COLO829 (cell line): ENCODE measurements at regions not wholly inside any gene's neighbourhood (a gene's known extent, or its start where the extent isn't known, plus 50 kb on each side); places are given as distances from the start of the nearest gene placed in this dataset.
"Not testable (repeated sequence)": the region's sequence is repeated elsewhere in the genome, so short reads cannot be mapped to it uniquely, and the experiment has no call there.

Experiments
- DNase-seq: peaks from one replicate; pipeline ENCODE4 v3.0.0; 2012; ENCODE audit warnings: low spot score

- DNase-seq, result not testable (repeated sequence)
Measured at GRCh38 chrX:129084291-129084690, 439.0 kb downstream of the SMARCA1 start.

- DNase-seq, result no peak
Measured at GRCh38 chrX:129077424-129078170, 445.7 kb downstream of the SMARCA1 start.

GRCh38 chrX:129071390-129071789 is 451.9 kb downstream of the SMARCA1 start:
- no peak for DNase-seq

GRCh38 chrX:129065895-129066294 is 457.4 kb downstream of the SMARCA1 start:
- no peak for DNase-seq

GRCh38 chrX:129058405-129058804 is 464.9 kb downstream of the SMARCA1 start:
- DNase-seq, result no peak

- DNase-seq, result no peak
Measured at GRCh38 chrX:129043138-129043537, 480.2 kb downstream of the SMARCA1 start.

- DNase-seq, result no peak
Measured at GRCh38 chrX:129041319-129041718, 482.0 kb downstream of the SMARCA1 start.

GRCh38 chrX:129040124-129040523 is 483.2 kb downstream of the SMARCA1 start:
- DNase-seq, result no peak

- DNase-seq, result no peak
Measured at GRCh38 chrX:129039176-129039575, 484.1 kb downstream of the SMARCA1 start.

GRCh38 chrX:129037389-129037788 is 485.9 kb downstream of the SMARCA1 start:
- no peak for DNase-seq

GRCh38 chrX:129035180-129035579 is 488.1 kb downstream of the SMARCA1 start:
- no peak for DNase-seq

GRCh38 chrX:129034196-129034595 is 489.1 kb downstream of the SMARCA1 start:
- no peak for DNase-seq

- no peak for DNase-seq
Measured at GRCh38 chrX:129026202-129026601, 497.1 kb downstream of the SMARCA1 start.

- no peak for DNase-seq
Measured at GRCh38 chrX:129025376-129025775, 497.9 kb downstream of the SMARCA1 start.

GRCh38 chrX:129019412-129019811 is 503.9 kb downstream of the SMARCA1 start:
- DNase-seq, result no peak

- DNase-seq, result no peak
Measured at GRCh38 chrX:129015381-129015780, 507.9 kb downstream of the SMARCA1 start.

- no peak for DNase-seq
Measured at GRCh38 chrX:129013574-129013973, 509.7 kb downstream of the SMARCA1 start.

GRCh38 chrX:129007631-129008030 is 515.7 kb downstream of the SMARCA1 start:
- no peak for DNase-seq

GRCh38 chrX:129006491-129006890 is 516.8 kb downstream of the SMARCA1 start:
- no peak for DNase-seq

GRCh38 chrX:129000797-129001196 is 522.5 kb downstream of the SMARCA1 start:
- DNase-seq, result no peak

- no peak for DNase-seq
Measured at GRCh38 chrX:129000018-129000417, 523.3 kb downstream of the SMARCA1 start.

GRCh38 chrX:128992107-128992971 is 531.0 kb downstream of the SMARCA1 start:
- no peak for DNase-seq

- DNase-seq, result peak; percentile 9
Measured at GRCh38 chrX:128975745-128976144, 547.5 kb downstream of the SMARCA1 start.
